Suprapubic skin (tissue), 4 donors: ENCODE measurements at regions not wholly inside any gene's neighbourhood (a gene's known extent, or its start where the extent isn't known, plus 50 kb on each side); places are given as distances from the start of the nearest gene placed in this dataset.

Experiments used
- POLR2A ChIP-seq, 2 donors: fragments of 450-650 bp; IDR thresholded peaks; one replicate each; pipeline ENCODE4 v1.6.1; 2017; ENCODE audit warnings: antibody characterized with exemption in 2 of 2, mild to moderate bottlenecking in 2 of 2, moderate library complexity in 2 of 2
- POLR2AphosphoS5 ChIP-seq, 3 donors: sonication (generic); formaldehyde crosslinking; IDR thresholded peaks; one replicate each; pipeline ENCODE4 v1.6.1; 2017; ENCODE audit warnings: antibody characterized with exemption in 3 of 3
- TF ChIP-seq, protein P1 (sequence below), 2 donors: fragments of 200-600 bp in 1 of 2; fragments of 450-650 bp in 1 of 2; sonication (generic) in 1 of 2; IDR thresholded peaks; one replicate each; pipeline ENCODE4 v1.5.1; 2016 to 2019; ENCODE audit warnings: antibody characterized with exemption in 2 of 2, mild to moderate bottlenecking in 1 of 2, moderate library complexity in 1 of 2

DNA sequence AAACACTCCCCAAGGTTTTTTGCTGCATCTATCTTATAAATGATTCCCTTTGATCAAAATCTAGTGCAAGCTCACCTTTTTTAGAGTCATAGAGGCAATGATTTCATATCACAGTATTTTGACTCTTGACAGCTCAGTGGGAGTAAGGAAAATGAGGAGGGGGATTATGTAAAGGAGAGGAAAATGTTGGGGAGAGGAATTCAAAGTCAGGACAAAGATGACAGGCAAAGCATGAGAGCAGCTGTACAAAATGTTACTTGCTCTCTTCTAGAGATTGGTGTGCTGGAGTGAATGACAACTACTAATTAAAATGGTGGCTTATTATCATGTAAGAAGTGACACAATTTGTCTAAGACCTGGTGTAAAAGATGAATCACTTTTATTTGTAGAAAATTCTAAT lies 644.6 kb upstream of the CHORDC1 start:
- TF ChIP-seq, protein P1, sequence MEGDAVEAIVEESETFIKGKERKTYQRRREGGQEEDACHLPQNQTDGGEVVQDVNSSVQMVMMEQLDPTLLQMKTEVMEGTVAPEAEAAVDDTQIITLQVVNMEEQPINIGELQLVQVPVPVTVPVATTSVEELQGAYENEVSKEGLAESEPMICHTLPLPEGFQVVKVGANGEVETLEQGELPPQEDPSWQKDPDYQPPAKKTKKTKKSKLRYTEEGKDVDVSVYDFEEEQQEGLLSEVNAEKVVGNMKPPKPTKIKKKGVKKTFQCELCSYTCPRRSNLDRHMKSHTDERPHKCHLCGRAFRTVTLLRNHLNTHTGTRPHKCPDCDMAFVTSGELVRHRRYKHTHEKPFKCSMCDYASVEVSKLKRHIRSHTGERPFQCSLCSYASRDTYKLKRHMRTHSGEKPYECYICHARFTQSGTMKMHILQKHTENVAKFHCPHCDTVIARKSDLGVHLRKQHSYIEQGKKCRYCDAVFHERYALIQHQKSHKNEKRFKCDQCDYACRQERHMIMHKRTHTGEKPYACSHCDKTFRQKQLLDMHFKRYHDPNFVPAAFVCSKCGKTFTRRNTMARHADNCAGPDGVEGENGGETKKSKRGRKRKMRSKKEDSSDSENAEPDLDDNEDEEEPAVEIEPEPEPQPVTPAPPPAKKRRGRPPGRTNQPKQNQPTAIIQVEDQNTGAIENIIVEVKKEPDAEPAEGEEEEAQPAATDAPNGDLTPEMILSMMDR (IDR thresholded peaks at IDR 0.05), result no peak
- TF ChIP-seq POLR2AphosphoS5 (IDR thresholded peaks at IDR 0.05) (no peak), POLR2A (IDR thresholded peaks at IDR 0.05) (no peak)
